Osteocyte (in vitro differentiated cells): ENCODE measurements at regions not wholly inside any gene's neighbourhood (a gene's known extent, or its start where the extent isn't known, plus 50 kb on each side); places are given as distances from the start of the nearest gene placed in this dataset.
"Not testable (repeated sequence)": the region's sequence is repeated elsewhere in the genome, so short reads cannot be mapped to it uniquely, and the experiment has no call there.

ENCODE experiments used
- DNase-seq: peaks from one replicate; pipeline ENCODE4 v3.0.0; 2021; ENCODE audit warnings: mixed read lengths; ENCODE audit not compliant: unreplicated experiment; ENCODE audit errors: extremely low spot score
- H3K27ac Mint-ChIP-seq: one replicate; pipeline ENCODE4 v1.8.0; 2021; ENCODE audit warnings: mild to moderate bottlenecking, mixed read lengths; ENCODE audit not compliant: unreplicated experiment
- H3K27me3 Mint-ChIP-seq: one replicate; pipeline ENCODE4 v1.8.0; 2021; ENCODE audit warnings: mixed read lengths; ENCODE audit not compliant: unreplicated experiment
- H3K36me3 Mint-ChIP-seq: one replicate; pipeline ENCODE4 v1.8.0; 2021; ENCODE audit warnings: mixed read lengths; ENCODE audit not compliant: unreplicated experiment
- H3K4me1 Mint-ChIP-seq: one replicate; pipeline ENCODE4 v1.8.0; 2021; ENCODE audit warnings: mixed read lengths; ENCODE audit not compliant: unreplicated experiment
- H3K4me3 Mint-ChIP-seq: one replicate; pipeline ENCODE4 v1.8.0; 2021; ENCODE audit warnings: mild to moderate bottlenecking, moderate library complexity, mixed read lengths; ENCODE audit not compliant: unreplicated experiment
- H3K9me3 Mint-ChIP-seq: one replicate; pipeline ENCODE4 v1.8.0; 2021; ENCODE audit warnings: mixed read lengths; ENCODE audit not compliant: unreplicated experiment
- CTCF ChIP-seq: fragments of 200-600 bp; sonication (generic); IDR thresholded peaks from 2 replicates; pipeline ENCODE4 v1.5.0; 2021; ENCODE audit warnings: antibody characterized with exemption, mild to moderate bottlenecking, moderate library complexity

GRCh38 chrX:13164611-13165010 lies 120.2 kb upstream of the FAM9C start:
- no peaks in the 10 kb centered on the region for H3K36me3 Mint-ChIP-seq
- H3K4me3 Mint-ChIP-seq, result no peak overlapping the region
- peak overlapping the region; percentile 64 for H3K27ac Mint-ChIP-seq
- DNase-seq, result no peak
- TF ChIP-seq CTCF, result no peak
- peaks cover 61% of the 10 kb centered on the region for H3K4me1 Mint-ChIP-seq
- no peaks in the 10 kb centered on the region for H3K27me3 Mint-ChIP-seq
- no peaks in the 10 kb centered on the region for H3K9me3 Mint-ChIP-seq

- DNase-seq, result no peak
- no peaks in the 10 kb centered on the region for H3K27me3 Mint-ChIP-seq
- H3K9me3 Mint-ChIP-seq, result no peaks in the 10 kb centered on the region
- H3K4me1 Mint-ChIP-seq, result peaks cover 71% of the 10 kb centered on the region
- H3K36me3 Mint-ChIP-seq, result no peaks in the 10 kb centered on the region
- H3K27ac Mint-ChIP-seq, result no peak overlapping the region
- TF ChIP-seq CTCF, result no peak
- H3K4me3 Mint-ChIP-seq, result no peak overlapping the region
These were observed 118.5 kb upstream of the FAM9C start for GRCh38 chrX:13162772-13163410.

GRCh38 chrX:13159886-13160285 lies 115.5 kb upstream of the FAM9C start:
- Mint-ChIP-seq H3K27ac (peak overlapping the region; percentile 78), H3K9me3 (peaks cover 3% of the 10 kb centered on the region), H3K27me3 (no peaks in the 10 kb centered on the region), H3K36me3 (no peaks in the 10 kb centered on the region), H3K4me3 (no peak overlapping the region), H3K4me1 (peaks cover 46% of the 10 kb centered on the region)
- TF ChIP-seq CTCF, result no peak
- no peak for DNase-seq

- peak overlapping the region; percentile 70 for H3K27ac Mint-ChIP-seq
- H3K4me1 Mint-ChIP-seq, result peaks cover 39% of the 10 kb centered on the region
- no peaks in the 10 kb centered on the region for H3K27me3 Mint-ChIP-seq
- peaks cover 2% of the 10 kb centered on the region for H3K36me3 Mint-ChIP-seq
- H3K9me3 Mint-ChIP-seq, result peaks cover 13% of the 10 kb centered on the region
- no peak for TF ChIP-seq CTCF
- DNase-seq, result no peak
- H3K4me3 Mint-ChIP-seq, result no peak overlapping the region
These were observed 114.5 kb upstream of the FAM9C start for GRCh38 chrX:13158911-13159310.

GRCh38 chrX:13155550-13155949 lies 111.1 kb upstream of the FAM9C start:
- Mint-ChIP-seq H3K4me1 (peaks cover 34% of the 10 kb centered on the region), H3K9me3 (peaks cover 16% of the 10 kb centered on the region)
- H3K4me3 Mint-ChIP-seq, H3K27ac Mint-ChIP-seq, H3K27me3 Mint-ChIP-seq, DNase-seq, H3K36me3 Mint-ChIP-seq: not testable (repeated sequence)

- Mint-ChIP-seq H3K4me3 (no peak overlapping the region), H3K27me3 (no peaks in the 10 kb centered on the region), H3K9me3 (peaks cover 16% of the 10 kb centered on the region), H3K36me3 (peaks cover 2% of the 10 kb centered on the region), H3K27ac (no peak overlapping the region), H3K4me1 (peaks cover 24% of the 10 kb centered on the region)
- no peak for TF ChIP-seq CTCF
- DNase-seq, result no peak
These were observed 109.4 kb upstream of the FAM9C start for GRCh38 chrX:13153796-13154195.
